ENCODE measurements at regions not wholly inside any gene's neighbourhood (a gene's known extent, or its start where the extent isn't known, plus 50 kb on each side); places are given as distances from the start of the nearest gene placed in this dataset.

GRCh38 chrX:125826080-125826479, 340.0 kb downstream of the DCAF12L2 start:
- CTCF ChIA-PET, result no interaction called here
- Mint-ChIP-seq H3K4me1 (ENCODE audit: low read depth, unreplicated experiment) (no peaks in the 10 kb centered on the region), H3K27me3 (ENCODE audit: unreplicated experiment) (no peaks in the 10 kb centered on the region), H3K36me3 (ENCODE audit: insufficient read depth, unreplicated experiment) (no peaks in the 10 kb centered on the region), H3K27ac (ENCODE audit: unreplicated experiment) (no peak overlapping the region), H3K9me3 (ENCODE audit: low read depth, unreplicated experiment) (peaks cover 10% of the 10 kb centered on the region), H3K4me3 (ENCODE audit: low read depth, unreplicated experiment) (no peak overlapping the region)
- BruUV-seq (replicated peaks), result no TSS peak
- DNase-seq, result no peak
- no peak for TF ChIP-seq CTCF (IDR thresholded peaks at IDR 0.05; ENCODE audit: unreplicated experiment)
- intact Hi-C loops (cut with micrococcal nuclease; ENCODE audit: unreplicated experiment), result no loop called here

GRCh38 chrX:125826774-125827451, 339.2 kb downstream of the DCAF12L2 start:
- peaks cover 12% of the 10 kb centered on the region for H3K9me3 Mint-ChIP-seq (ENCODE audit: low read depth, unreplicated experiment)
- CTCF ChIA-PET, result no interaction called here
- DNase-seq, result no peak

GRCh38 chrX:125846271-125846670, 319.8 kb downstream of the DCAF12L2 start:
- BruUV-seq (replicated peaks), result no TSS peak
- intact Hi-C loops (cut with micrococcal nuclease; ENCODE audit: unreplicated experiment), result no loop called here
- no peaks in the 10 kb centered on the region for H3K36me3 Mint-ChIP-seq (ENCODE audit: insufficient read depth, unreplicated experiment)
- H3K4me3 Mint-ChIP-seq (ENCODE audit: low read depth, unreplicated experiment), result no peak overlapping the region
- no peaks in the 10 kb centered on the region for H3K4me1 Mint-ChIP-seq (ENCODE audit: low read depth, unreplicated experiment)
- no peaks in the 10 kb centered on the region for H3K9me3 Mint-ChIP-seq (ENCODE audit: low read depth, unreplicated experiment)
- no peaks in the 10 kb centered on the region for H3K27me3 Mint-ChIP-seq (ENCODE audit: unreplicated experiment)
- no peak overlapping the region for H3K27ac Mint-ChIP-seq (ENCODE audit: unreplicated experiment)
- DNase-seq, result no peak
- no peak for TF ChIP-seq CTCF (IDR thresholded peaks at IDR 0.05; ENCODE audit: unreplicated experiment)
- CTCF ChIA-PET, result no interaction called here

More at GRCh38 chrX:125826774-125827451, 339.2 kb downstream of the DCAF12L2 start:
- H3K27me3 Mint-ChIP-seq (ENCODE audit: unreplicated experiment), result no peaks in the 10 kb centered on the region
- intact Hi-C loops (cut with micrococcal nuclease; ENCODE audit: unreplicated experiment), result no loop called here
- H3K4me1 Mint-ChIP-seq (ENCODE audit: low read depth, unreplicated experiment), result no peaks in the 10 kb centered on the region
- BruUV-seq (replicated peaks), result no TSS peak
- H3K36me3 Mint-ChIP-seq (ENCODE audit: insufficient read depth, unreplicated experiment), result no peaks in the 10 kb centered on the region
- TF ChIP-seq CTCF (IDR thresholded peaks at IDR 0.05; ENCODE audit: unreplicated experiment), result no peak
- no peak overlapping the region for H3K27ac Mint-ChIP-seq (ENCODE audit: unreplicated experiment)
- H3K4me3 Mint-ChIP-seq (ENCODE audit: low read depth, unreplicated experiment), result no peak overlapping the region

GRCh38 chrX:125850693-125851092, 315.4 kb downstream of the DCAF12L2 start:
- CTCF ChIA-PET, result no interaction called here
- H3K4me3 Mint-ChIP-seq (ENCODE audit: low read depth, unreplicated experiment), result no peak overlapping the region
- peaks cover 3% of the 10 kb centered on the region for H3K9me3 Mint-ChIP-seq (ENCODE audit: low read depth, unreplicated experiment)
- no TSS peak for BruUV-seq (replicated peaks)
- intact Hi-C loops (cut with micrococcal nuclease; ENCODE audit: unreplicated experiment), result no loop called here
- no peaks in the 10 kb centered on the region for H3K36me3 Mint-ChIP-seq (ENCODE audit: insufficient read depth, unreplicated experiment)
- no peak for TF ChIP-seq CTCF (IDR thresholded peaks at IDR 0.05; ENCODE audit: unreplicated experiment)
- no peak overlapping the region for H3K27ac Mint-ChIP-seq (ENCODE audit: unreplicated experiment)
- H3K27me3 Mint-ChIP-seq (ENCODE audit: unreplicated experiment), result no peaks in the 10 kb centered on the region
- no peak for DNase-seq
- no peaks in the 10 kb centered on the region for H3K4me1 Mint-ChIP-seq (ENCODE audit: low read depth, unreplicated experiment)
